Upper lobe of left lung (tissue), 6 donors: ENCODE measurements at regions not wholly inside any gene's neighbourhood (a gene's known extent, or its start where the extent isn't known, plus 50 kb on each side); places are given as distances from the start of the nearest gene placed in this dataset.

Experiments used
- ATAC-seq, 2 donors: fragments of 200-7000 bp; cut with Tn5 transposase; one replicate each; pipeline ENCODE4 v1.9.1; 2022; ENCODE audit warnings: mild to moderate bottlenecking in 2 of 2, moderate library complexity in 2 of 2; ENCODE audit not compliant: low FRiP score in 2 of 2
- DNase-seq, 2 donors: peaks; one replicate each; pipeline ENCODE4 v3.0.0-alpha.2; 2019 to 2020
- H3K27ac ChIP-seq, 4 donors: fragments of 200-600 bp; sonication (generic); one replicate each; pipeline ENCODE4 v1.5.1; 2016 to 2019
- H3K27me3 ChIP-seq, 4 donors: fragments of 200-600 bp; sonication (generic); one replicate each; pipeline ENCODE4 v1.5.1; 2017 to 2019
- H3K36me3 ChIP-seq, 4 donors: fragments of 200-600 bp; sonication (generic); one replicate each; pipeline ENCODE4 v1.5.1; 2016 to 2019
- H3K4me1 ChIP-seq, 4 donors: fragments of 200-600 bp; sonication (generic); one replicate each; pipeline ENCODE4 v1.5.1; 2018 to 2019
- H3K4me3 ChIP-seq, 4 donors: fragments of 200-600 bp; sonication (generic); one replicate each; pipeline ENCODE4 v1.5.1; 2017 to 2019; ENCODE audit warnings: mild to moderate bottlenecking in 2 of 4, moderate library complexity in 1 of 4
- H3K9me3 ChIP-seq, 4 donors: fragments of 200-600 bp; sonication (generic); one replicate each; pipeline ENCODE4 v1.5.1; 2018 to 2019
- CTCF ChIP-seq, 6 experiments: fragments of 450-650 bp in 4 of 6; fragments of 200-600 bp in 2 of 6; sonication (generic) in 2 of 6; IDR thresholded peaks; one replicate each; pipeline ENCODE4 v1.5.1; 2016 to 2019; ENCODE audit warnings: antibody characterized with exemption in 6 of 6
- EP300 ChIP-seq, 4 donors: sonication (generic); formaldehyde crosslinking; IDR thresholded peaks; one replicate each; pipeline ENCODE4 v1.5.1; 2017; ENCODE audit warnings: antibody characterized with exemption in 4 of 4, control low read depth in 2 of 4
- POLR2A ChIP-seq, 4 donors: fragments of 450-650 bp; IDR thresholded peaks; one replicate each; pipeline ENCODE4 v1.5.1; 2016 to 2017; ENCODE audit warnings: antibody characterized with exemption in 4 of 4, mild to moderate bottlenecking in 2 of 4
- POLR2AphosphoS5 ChIP-seq, 2 donors: sonication (generic); formaldehyde crosslinking; IDR thresholded peaks; one replicate each; pipeline ENCODE4 v1.5.1; 2017; ENCODE audit warnings: antibody characterized with exemption in 2 of 2
- WGBS, 2 donors: methylation state at CpG; one replicate each; pipeline ENCODE4 v1.1.5; 2017 to 2018; 5-methylcytosine and 5-hydroxymethylcytosine counted together
- donor health status: DM: no; HTN: no; CAD: no; lungs with moderate emphysema.
- donor health status: DM: no; HTN: yes; CAD: no; lungs with severe emphysema.

- TF ChIP-seq CTCF (IDR thresholded peaks at IDR 0.05) (no peak), POLR2AphosphoS5 (IDR thresholded peaks at IDR 0.05) (no peak), EP300 (IDR thresholded peaks at IDR 0.05) (no peak), POLR2A (IDR thresholded peaks at IDR 0.05) (no peak)
- no peak for ATAC-seq
- 67 to 75% methylated on average over 4 of the region's 4 CpGs for WGBS, 2 donors
- Histone ChIP-seq H3K4me1 (no peaks in the 10 kb centered on the region), H3K4me3 (no peak overlapping the region), H3K27ac (no peak overlapping the region), H3K36me3 (no peaks in the 10 kb centered on the region), H3K9me3 (no peaks in the 10 kb centered on the region), H3K27me3 (no peaks in the 10 kb centered on the region)
- no peak for DNase-seq
These were observed 327.0 kb downstream of the RAD51AP2 start for GRCh38 chr2:17191223-17191622.

- H3K27me3 ChIP-seq: no peaks in the 10 kb centered on the region
- WGBS, 2 donors: 78 to 92% methylated on average over 4 of the region's 4 CpGs
- no peak for TF ChIP-seq POLR2AphosphoS5 (IDR thresholded peaks at IDR 0.05)
- no peak for TF ChIP-seq POLR2A (IDR thresholded peaks at IDR 0.05)
- TF ChIP-seq CTCF (IDR thresholded peaks at IDR 0.05): no peak
- no peak for TF ChIP-seq EP300 (IDR thresholded peaks at IDR 0.05)
- H3K27ac ChIP-seq: no peak overlapping the region
- H3K36me3 ChIP-seq: no peaks in the 10 kb centered on the region
- H3K4me3 ChIP-seq: no peak overlapping the region
- DNase-seq (no peak), ATAC-seq (peak in 1 of 2 donors; percentile 63)
- H3K4me1 ChIP-seq: no peaks in the 10 kb centered on the region
- no peaks in the 10 kb centered on the region for H3K9me3 ChIP-seq
These were observed 327.7 kb downstream of the RAD51AP2 start for GRCh38 chr2:17190527-17190926.

DNA sequence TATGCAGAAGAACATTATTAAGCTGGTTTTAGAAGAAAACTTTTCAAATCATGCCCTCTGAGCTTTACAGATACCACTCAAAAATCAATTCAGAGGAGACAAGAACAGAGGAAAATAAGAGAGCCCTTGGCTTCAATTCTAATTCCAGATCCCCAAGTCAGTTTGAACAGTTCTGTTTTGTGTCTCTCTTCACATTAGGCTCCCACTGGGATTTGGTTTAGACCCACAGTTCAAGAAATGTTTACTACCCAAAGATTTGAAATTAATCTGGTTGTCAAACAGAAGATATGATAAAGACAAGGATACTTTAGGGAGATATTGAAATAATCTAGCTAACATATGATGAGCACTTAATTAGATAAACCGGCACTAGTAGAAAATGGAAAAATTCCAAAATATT lies 329.5 kb downstream of the RAD51AP2 start:
- Histone ChIP-seq H3K36me3 (no peaks in the 10 kb centered on the region), H3K9me3 (no peaks in the 10 kb centered on the region), H3K27ac (no peak overlapping the region), H3K4me3 (no peak overlapping the region), H3K27me3 (no peaks in the 10 kb centered on the region), H3K4me1 (no peaks in the 10 kb centered on the region)
- WGBS, 2 donors: 73 to 79% methylated on average over 1 of the region's 1 CpG
- no peak for TF ChIP-seq CTCF (IDR thresholded peaks at IDR 0.05)
- TF ChIP-seq EP300 (IDR thresholded peaks at IDR 0.05): no peak
- TF ChIP-seq POLR2AphosphoS5 (IDR thresholded peaks at IDR 0.05): no peak
- no peak for TF ChIP-seq POLR2A (IDR thresholded peaks at IDR 0.05)
- DNase-seq (no peak), ATAC-seq (no peak)

GRCh38 chr2:17184512-17184911 lies 333.7 kb downstream of the RAD51AP2 start:
- WGBS, 2 donors: 78 to 82% methylated on average over 2 of the region's 2 CpGs

More at GRCh38 chr2:17184512-17184911, 333.7 kb downstream of the RAD51AP2 start:
- no peak for TF ChIP-seq EP300 (IDR thresholded peaks at IDR 0.05)
- TF ChIP-seq CTCF (IDR thresholded peaks at IDR 0.05): no peak
- TF ChIP-seq POLR2AphosphoS5 (IDR thresholded peaks at IDR 0.05): no peak
- no peak for TF ChIP-seq POLR2A (IDR thresholded peaks at IDR 0.05)
- Histone ChIP-seq H3K27ac (no peak overlapping the region), H3K36me3 (no peaks in the 10 kb centered on the region), H3K4me3 (no peak overlapping the region), H3K27me3 (no peaks in the 10 kb centered on the region), H3K9me3 (no peaks in the 10 kb centered on the region), H3K4me1 (no peaks in the 10 kb centered on the region)
- DNase-seq (no peak), ATAC-seq (no peak)
